ENCODE measurements at regions not wholly inside any gene's neighbourhood (a gene's known extent, or its start where the extent isn't known, plus 50 kb on each side); places are given as distances from the start of the nearest gene placed in this dataset.

DNA sequence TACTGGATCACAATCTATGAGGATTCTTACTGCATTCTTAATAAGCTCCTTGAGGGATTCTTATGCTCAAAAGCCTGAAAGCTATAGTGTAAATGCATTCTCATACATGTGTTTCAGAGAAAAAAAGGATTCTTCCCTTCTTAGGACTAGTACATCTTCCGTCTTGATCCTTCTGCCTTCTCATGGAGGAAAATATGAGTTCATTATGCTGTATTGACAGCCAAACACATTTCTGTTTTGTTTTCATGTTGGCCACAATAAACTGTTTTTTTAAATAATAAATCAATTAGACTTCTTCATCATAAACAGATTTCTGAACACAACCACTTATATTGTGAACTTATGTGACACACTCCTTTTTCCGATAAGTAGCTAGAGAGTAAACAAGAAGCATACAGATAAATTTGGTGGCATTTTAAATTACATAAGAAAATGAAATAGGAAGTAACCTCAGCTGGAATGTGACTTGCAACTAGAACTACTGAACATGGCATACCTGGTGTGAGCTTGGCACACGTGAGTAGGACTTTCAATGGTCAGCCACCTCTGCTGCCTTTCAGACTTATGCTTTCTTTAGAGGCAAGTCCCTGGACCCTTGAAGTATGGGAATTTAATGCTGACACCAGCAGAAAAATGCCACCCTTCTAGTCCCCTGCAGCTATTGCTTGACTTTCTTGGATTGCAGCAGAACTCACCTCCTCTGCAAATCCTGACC lies 350.4 kb downstream of the BCKDHB start:
- H3K4me3 ChIP-seq (ENCODE audit: low read depth, low read length, poor library complexity, severe bottlenecking) = no peak overlapping the region
- no peaks in the 10 kb centered on the region for H4K20me1 ChIP-seq (ENCODE audit: insufficient read depth, low read length)
- TF ChIP-seq, protein P1, sequence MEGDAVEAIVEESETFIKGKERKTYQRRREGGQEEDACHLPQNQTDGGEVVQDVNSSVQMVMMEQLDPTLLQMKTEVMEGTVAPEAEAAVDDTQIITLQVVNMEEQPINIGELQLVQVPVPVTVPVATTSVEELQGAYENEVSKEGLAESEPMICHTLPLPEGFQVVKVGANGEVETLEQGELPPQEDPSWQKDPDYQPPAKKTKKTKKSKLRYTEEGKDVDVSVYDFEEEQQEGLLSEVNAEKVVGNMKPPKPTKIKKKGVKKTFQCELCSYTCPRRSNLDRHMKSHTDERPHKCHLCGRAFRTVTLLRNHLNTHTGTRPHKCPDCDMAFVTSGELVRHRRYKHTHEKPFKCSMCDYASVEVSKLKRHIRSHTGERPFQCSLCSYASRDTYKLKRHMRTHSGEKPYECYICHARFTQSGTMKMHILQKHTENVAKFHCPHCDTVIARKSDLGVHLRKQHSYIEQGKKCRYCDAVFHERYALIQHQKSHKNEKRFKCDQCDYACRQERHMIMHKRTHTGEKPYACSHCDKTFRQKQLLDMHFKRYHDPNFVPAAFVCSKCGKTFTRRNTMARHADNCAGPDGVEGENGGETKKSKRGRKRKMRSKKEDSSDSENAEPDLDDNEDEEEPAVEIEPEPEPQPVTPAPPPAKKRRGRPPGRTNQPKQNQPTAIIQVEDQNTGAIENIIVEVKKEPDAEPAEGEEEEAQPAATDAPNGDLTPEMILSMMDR (IDR thresholded peaks at IDR 0.05; ENCODE audit: low read length) = no peak
- TF ChIP-seq EZH2 (IDR thresholded peaks at IDR 0.05; ENCODE audit: borderline replicate concordance, low read length) = no peak
- H3K9me3 ChIP-seq (ENCODE audit: low read length) = no peaks in the 10 kb centered on the region
- no peak overlapping the region for H3K9ac ChIP-seq (ENCODE audit: low read length)
- no peak overlapping the region for H2AFZ ChIP-seq (ENCODE audit: low read length)
- H3F3A ChIP-seq (ENCODE audit: insufficient read depth, low read length) = no peaks in the 10 kb centered on the region
- no peaks in the 10 kb centered on the region for H3K9me2 ChIP-seq (ENCODE audit: low read depth, low read length)
- H3K27ac ChIP-seq (ENCODE audit: low read depth, low read length, poor library complexity, severe bottlenecking) = no peak overlapping the region
- no peaks in the 10 kb centered on the region for H3K79me2 ChIP-seq (ENCODE audit: insufficient read depth, low read length)
- H3K4me1 ChIP-seq (ENCODE audit: insufficient read depth, low read length, severe bottlenecking) = no peaks in the 10 kb centered on the region
- H3K4me2 ChIP-seq (ENCODE audit: low read length) = no peak overlapping the region
- H3K36me3 ChIP-seq (ENCODE audit: insufficient read depth, low read length) = no peaks in the 10 kb centered on the region
- H3K27me3 ChIP-seq (ENCODE audit: insufficient read depth, low read length) = no peaks in the 10 kb centered on the region

DNA sequence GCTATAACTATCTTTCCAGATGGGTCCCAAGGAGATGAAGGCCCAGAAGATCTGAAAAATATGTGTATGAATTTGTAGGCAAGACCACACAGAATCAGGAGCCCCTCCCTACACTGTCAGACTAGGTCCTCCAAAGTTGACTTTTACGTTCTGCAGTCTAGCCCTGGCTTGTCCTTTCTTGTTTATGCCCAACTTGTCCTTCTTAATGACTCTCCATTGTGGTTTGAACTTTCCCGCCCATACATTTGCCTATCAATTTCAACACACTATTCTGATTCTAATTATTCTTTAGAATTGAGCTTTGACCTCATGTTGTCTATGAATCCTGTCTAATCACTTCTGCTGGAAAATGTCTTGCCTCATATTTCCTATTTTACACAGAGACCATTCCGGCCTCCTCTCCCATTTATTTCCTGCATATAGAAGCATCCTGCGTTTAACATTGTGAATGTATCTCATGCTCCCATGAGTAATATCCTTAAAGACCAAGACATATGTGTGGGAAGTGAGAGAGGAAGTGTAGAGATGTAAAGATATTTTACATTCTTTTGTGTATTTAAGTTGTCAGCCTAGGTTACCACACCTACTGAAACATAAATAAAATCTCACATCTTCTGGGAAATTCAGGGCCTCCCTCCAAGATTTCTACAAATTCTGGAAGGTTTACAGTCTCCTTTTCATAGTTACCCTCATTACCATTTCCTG lies 348.3 kb downstream of the BCKDHB start:
- no peaks in the 10 kb centered on the region for H3K4me1 ChIP-seq (ENCODE audit: insufficient read depth, low read length, severe bottlenecking)
- no peaks in the 10 kb centered on the region for H3F3A ChIP-seq (ENCODE audit: insufficient read depth, low read length)
- no peak overlapping the region for H3K4me2 ChIP-seq (ENCODE audit: low read length)
- H3K36me3 ChIP-seq (ENCODE audit: insufficient read depth, low read length) = no peaks in the 10 kb centered on the region
- no peaks in the 10 kb centered on the region for H3K9me3 ChIP-seq (ENCODE audit: low read length)
- no peak overlapping the region for H3K4me3 ChIP-seq (ENCODE audit: low read depth, low read length, poor library complexity, severe bottlenecking)
- no peak for TF ChIP-seq EZH2 (IDR thresholded peaks at IDR 0.05; ENCODE audit: borderline replicate concordance, low read length)
- TF ChIP-seq, protein P1 (IDR thresholded peaks at IDR 0.05; ENCODE audit: low read length) = no peak
- H2AFZ ChIP-seq (ENCODE audit: low read length) = no peak overlapping the region
- no peaks in the 10 kb centered on the region for H3K79me2 ChIP-seq (ENCODE audit: insufficient read depth, low read length)
- no peak overlapping the region for H3K27ac ChIP-seq (ENCODE audit: low read depth, low read length, poor library complexity, severe bottlenecking)
- no peaks in the 10 kb centered on the region for H3K27me3 ChIP-seq (ENCODE audit: insufficient read depth, low read length)
- H3K9me2 ChIP-seq (ENCODE audit: low read depth, low read length) = no peaks in the 10 kb centered on the region
- no peaks in the 10 kb centered on the region for H4K20me1 ChIP-seq (ENCODE audit: insufficient read depth, low read length)
- no peak overlapping the region for H3K9ac ChIP-seq (ENCODE audit: low read length)

DNA sequence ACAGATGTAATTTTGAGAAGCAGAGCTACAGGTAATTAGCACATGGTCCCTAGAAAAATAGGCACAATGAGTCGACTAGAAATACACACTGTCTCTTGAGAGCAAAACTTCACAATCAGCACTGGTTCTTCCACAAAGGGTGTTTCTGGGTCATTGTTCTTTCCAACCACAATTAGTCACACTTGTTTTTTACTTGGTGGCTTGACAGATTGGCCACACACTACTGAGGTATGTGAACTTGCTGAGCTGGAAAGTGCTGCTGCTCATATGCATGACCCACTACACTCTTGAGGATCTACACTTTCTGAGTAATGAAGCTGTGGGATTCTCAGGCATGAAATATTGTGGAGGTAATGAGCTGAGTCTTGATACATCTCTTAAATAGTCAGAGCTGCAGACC lies 347.7 kb downstream of the BCKDHB start:
- no peaks in the 10 kb centered on the region for H3K9me3 ChIP-seq (ENCODE audit: low read length)
- TF ChIP-seq, protein P1 (IDR thresholded peaks at IDR 0.05; ENCODE audit: low read length) = no peak
- no peak for TF ChIP-seq EZH2 (IDR thresholded peaks at IDR 0.05; ENCODE audit: borderline replicate concordance, low read length)
- H3K27ac ChIP-seq (ENCODE audit: low read depth, low read length, poor library complexity, severe bottlenecking) = no peak overlapping the region
- no peak overlapping the region for H3K4me2 ChIP-seq (ENCODE audit: low read length)
- no peaks in the 10 kb centered on the region for H3K9me2 ChIP-seq (ENCODE audit: low read depth, low read length)
- H3K36me3 ChIP-seq (ENCODE audit: insufficient read depth, low read length) = no peaks in the 10 kb centered on the region
- H3K79me2 ChIP-seq (ENCODE audit: insufficient read depth, low read length) = no peaks in the 10 kb centered on the region
- H3K4me1 ChIP-seq (ENCODE audit: insufficient read depth, low read length, severe bottlenecking) = no peaks in the 10 kb centered on the region
- H2AFZ ChIP-seq (ENCODE audit: low read length) = no peak overlapping the region
- no peaks in the 10 kb centered on the region for H4K20me1 ChIP-seq (ENCODE audit: insufficient read depth, low read length)
- no peaks in the 10 kb centered on the region for H3K27me3 ChIP-seq (ENCODE audit: insufficient read depth, low read length)
- no peak overlapping the region for H3K4me3 ChIP-seq (ENCODE audit: low read depth, low read length, poor library complexity, severe bottlenecking)
- H3F3A ChIP-seq (ENCODE audit: insufficient read depth, low read length) = no peaks in the 10 kb centered on the region
- H3K9ac ChIP-seq (ENCODE audit: low read length) = no peak overlapping the region

Data from OCI-LY1 (cell line).